HepG2 (cell line): ENCODE measurements at regions not wholly inside any gene's neighbourhood (a gene's known extent, or its start where the extent isn't known, plus 50 kb on each side); places are given as distances from the start of the nearest gene placed in this dataset.

Source experiments
- AGO2 ChIP-seq: fragments of 200-400 bp; formaldehyde crosslinking; optimal IDR thresholded peaks from 2 replicates; pipeline ENCODE3; 2017; ENCODE audit warnings: mild to moderate bottlenecking, low read depth, low read length, moderate library complexity
- AKNA ChIP-seq: sonication (generic); formaldehyde crosslinking; IDR thresholded peaks from 2 replicates; pipeline ENCODE4 v1.4.0; 2020; ENCODE audit warnings: missing genetic modification reagents, borderline replicate concordance
- CCAR2 ChIP-seq: fragments of 200-400 bp; formaldehyde crosslinking; optimal IDR thresholded peaks from 2 replicates; pipeline ENCODE3; 2018; ENCODE audit warnings: low read depth, mild to moderate bottlenecking, low read length, moderate library complexity
- DZIP1 ChIP-seq: sonication (generic); formaldehyde crosslinking; IDR thresholded peaks from 2 replicates; pipeline ENCODE4 v1.5.0; 2020; ENCODE audit warnings: mild to moderate bottlenecking, missing genetic modification reagents
- ETV5 ChIP-seq: IDR thresholded peaks from 2 replicates; pipeline ENCODE4 v1.6.1; 2018; ENCODE audit warnings: missing biosample characterization, missing genetic modification reagents, inconsistent platforms, borderline replicate concordance
- PRMT3 ChIP-seq: sonication (generic); formaldehyde crosslinking; IDR thresholded peaks from 2 replicates; pipeline ENCODE4 v1.8.1; 2022; ENCODE audit warnings: low read depth, mild to moderate bottlenecking, moderate library complexity, missing genetic modification reagents, borderline replicate concordance
- RERE ChIP-seq: IDR thresholded peaks from 2 replicates; pipeline ENCODE4 v1.6.1; 2016; ENCODE audit warnings: low read depth, missing genetic modification reagents, missing compliant biosample characterization
- SKI ChIP-seq: fragments of 450-650 bp; IDR thresholded peaks from one replicate; pipeline ENCODE4 v1.6.1; 2018; ENCODE audit warnings: mild to moderate bottlenecking; ENCODE audit not compliant: partially characterized antibody
- STAG1 ChIP-seq: sonication (generic); formaldehyde crosslinking; IDR thresholded peaks from 2 replicates; pipeline ENCODE4 v1.4.0; 2020; ENCODE audit warnings: missing genetic modification reagents
- STAT5B ChIP-seq: sonication (generic); formaldehyde crosslinking; IDR thresholded peaks from 2 replicates; pipeline ENCODE4 v1.4.0; 2020; ENCODE audit warnings: missing genetic modification reagents
- ZBTB49 ChIP-seq: sonication (generic); formaldehyde crosslinking; IDR thresholded peaks from 2 replicates; pipeline ENCODE4 v1.4.0; 2020; ENCODE audit warnings: missing genetic modification reagents, borderline replicate concordance

GRCh38 chr17:72592242-72592966 lies 471.6 kb downstream of the SOX9 start (continued):
- peak; percentile 95; the same call in 1 of the 2 replicates for TF ChIP-seq ZBTB49
- TF ChIP-seq RERE (CRISPR knock-in tag), result no peak
- TF ChIP-seq STAT5B (CRISPR knock-in tag), result no peak
- peak; percentile 43 for TF ChIP-seq STAG1 (CRISPR knock-in tag)
- no peak for TF ChIP-seq CCAR2
- peak; percentile 59 for TF ChIP-seq ETV5
- TF ChIP-seq PRMT3, result peak; percentile 95; the same call in 1 of the 2 replicates
- peak; percentile 97 for TF ChIP-seq AGO2
- TF ChIP-seq DZIP1, result peak; percentile 82; the same call in 1 of the 2 replicates
- TF ChIP-seq AKNA (CRISPR knock-in tag), result no peak
- peak; percentile 80 for TF ChIP-seq SKI
